CD4-positive, alpha-beta T cell (primary cell): ENCODE measurements at regions not wholly inside any gene's neighbourhood (a gene's known extent, or its start where the extent isn't known, plus 50 kb on each side); places are given as distances from the start of the nearest gene placed in this dataset.
A peak's percentile ranks its signal among the peaks of the same experiment; 100 is the strongest.

ENCODE experiments used
- ATAC-seq: fragments of 200-7000 bp; cut with Tn5 transposase; one replicate; pipeline ENCODE4 v1.10.0; 2022; ENCODE audit warnings: mild to moderate bottlenecking; ENCODE audit not compliant: poor library complexity
- CTCF ChIA-PET: fragments of 350-600 bp; sonication (Branson Sonifier 250); formaldehyde crosslinking; loops from one replicate; lab custom pipeline; 2021; ENCODE audit warnings: antibody characterized with exemption, inconsistent platforms; lab: Charles Lee
- POLR2A ChIA-PET: fragments of 350-600 bp; sonication (Branson Sonifier 250); formaldehyde crosslinking; loops from one replicate; lab custom pipeline; 2021; ENCODE audit warnings: antibody characterized with exemption, inconsistent platforms; lab: Charles Lee
- DNase-seq, 14 experiments: peaks; one replicate each; pipeline ENCODE4 v3.0.0-alpha.2; 2013 to 2020; ENCODE audit warnings: mixed read lengths in 2 of 14
- H3K27ac ChIP-seq, 2 donors: one replicate each; pipeline versions ENCODE4 v1.5.1 to v1.7.0; 2013; ENCODE audit warnings: low read length in 2 of 2, low read depth in 1 of 2, mild to moderate bottlenecking in 1 of 2
- H3K27me3 ChIP-seq, 2 experiments: 1 replicate in 1 of 2; 2 replicates in 1 of 2; pipeline versions ENCODE4 v1.6.1 to v1.7.0; 2013; ENCODE audit warnings: low read length in 2 of 2, control low read depth in 1 of 2, mild to moderate bottlenecking in 1 of 2, moderate library complexity in 1 of 2; ENCODE audit not compliant: insufficient read depth in 2 of 2, control insufficient read depth in 1 of 2
- H3K36me3 ChIP-seq: one replicate; pipeline ENCODE4 v1.6.1; 2013; ENCODE audit warnings: low read length, control low read depth; ENCODE audit not compliant: insufficient read depth
- H3K4me1 ChIP-seq: one replicate; pipeline ENCODE4 v1.6.1; 2013; ENCODE audit warnings: low read length, control low read depth; ENCODE audit not compliant: insufficient read depth
- H3K4me3 ChIP-seq: one replicate; pipeline ENCODE4 v1.5.1; 2013; ENCODE audit warnings: mild to moderate bottlenecking, low read length, moderate library complexity
- H3K9me3 ChIP-seq, 2 experiments: 1 replicate in 1 of 2; 2 replicates in 1 of 2; pipeline versions ENCODE4 v1.6.1 to v1.7.0; 2013; ENCODE audit warnings: low read length in 2 of 2, mild to moderate bottlenecking in 2 of 2, control low read depth in 1 of 2, moderate library complexity in 1 of 2; ENCODE audit not compliant: control insufficient read depth in 1 of 2, insufficient read depth in 1 of 2
- H3K27ac Mint-ChIP-seq: one replicate; pipeline ENCODE4 v1.8.0; 2020; ENCODE audit warnings: mixed read lengths
- H3K27me3 Mint-ChIP-seq: one replicate; pipeline ENCODE4 v1.8.0; 2021; ENCODE audit warnings: mixed read lengths
- H3K36me3 Mint-ChIP-seq: one replicate; pipeline ENCODE4 v1.8.0; 2021; ENCODE audit warnings: low read depth, mixed read lengths
- H3K4me1 Mint-ChIP-seq: one replicate; pipeline ENCODE4 v1.8.0; 2021; ENCODE audit warnings: low read depth, mixed read lengths
- H3K4me3 Mint-ChIP-seq: one replicate; pipeline ENCODE4 v1.8.0; 2020; ENCODE audit warnings: mild to moderate bottlenecking, mixed read lengths
- H3K9me3 Mint-ChIP-seq: one replicate; pipeline ENCODE4 v1.8.0; 2020; ENCODE audit warnings: mixed read lengths
- CTCF ChIP-seq: fragments of 200-600 bp; IDR thresholded peaks from one replicate; pipeline ENCODE4 v1.8.0; 2022; ENCODE audit warnings: antibody characterized with exemption, mild to moderate bottlenecking
- intact Hi-C, 2 experiments: fragments of 100-400 bp; cut with DNase I in 1 of 2; cut with micrococcal nuclease in 1 of 2; formaldehyde crosslinking; loops; one replicate each; pipeline versions ENCODE4 v1.15.1 to v1.9.0; 2023 to 2025; cut with DNase I, micrococcal nuclease

- POLR2A ChIA-PET, result no interaction called here
- Mint-ChIP-seq H3K9me3 (peaks cover 2% of the 10 kb centered on the region), H3K27ac (no peak overlapping the region)
Measured at GRCh38 chr13:44189085-44189484, 184.5 kb upstream of the SERP2 start.

GRCh38 chr13:44191103-44191502 is 182.5 kb upstream of the SERP2 start:
- Histone ChIP-seq H3K9me3 (no peaks in the 10 kb centered on the region), H3K4me1 (peaks cover 10% of the 10 kb centered on the region), H3K27me3 (no peaks in the 10 kb centered on the region), H3K36me3 (no peaks in the 10 kb centered on the region), H3K4me3 (no peak overlapping the region), H3K27ac (no peak overlapping the region)
- H3K36me3 Mint-ChIP-seq, result no peaks in the 10 kb centered on the region
- no peak overlapping the region for H3K4me3 Mint-ChIP-seq
- peak overlapping the region; percentile 79 for H3K27ac Mint-ChIP-seq
- no peaks in the 10 kb centered on the region for H3K27me3 Mint-ChIP-seq
- ChIA-PET POLR2A (interaction anchor here (1.6 to 1.7 kb wide), 2 partner anchors 244 to 247 kb away, joined by 5 to 6 read pairs; no protein-coding TSS in a partner anchor), CTCF (interaction anchor here (1.0 to 1.4 kb wide), 3 partner anchors 33 to 243 kb away, joined by 3 to 5 read pairs (median 3); no protein-coding TSS in a partner anchor)
- no peak for TF ChIP-seq CTCF
- intact Hi-C loops, result loop anchor here (1.0 to 5.0 kb wide), 6 partner anchors 46 to 284 kb away; no protein-coding TSS in a partner anchor
- ATAC-seq (no peak), DNase-seq (no peak)
- peaks cover 2% of the 10 kb centered on the region for H3K9me3 Mint-ChIP-seq
- H3K4me1 Mint-ChIP-seq, result peaks cover 27% of the 10 kb centered on the region

More at GRCh38 chr13:44189085-44189484, 184.5 kb upstream of the SERP2 start:
- intact Hi-C loops, result loop anchor here in 1 of 2 experiments (5.0 kb wide), 1 partner anchor 282 kb away; no protein-coding TSS in a partner anchor
- DNase-seq, result no peak
- Mint-ChIP-seq H3K36me3 (no peaks in the 10 kb centered on the region), H3K4me3 (no peak overlapping the region), H3K27me3 (no peaks in the 10 kb centered on the region), H3K4me1 (peaks cover 15% of the 10 kb centered on the region)
- no peak overlapping the region for H3K4me3 ChIP-seq
- no peak for ATAC-seq
- no peaks in the 10 kb centered on the region for H3K36me3 ChIP-seq
- no peak for TF ChIP-seq CTCF
- no peaks in the 10 kb centered on the region for H3K9me3 ChIP-seq
- CTCF ChIA-PET, result no interaction called here
- no peak overlapping the region for H3K27ac ChIP-seq
- H3K4me1 ChIP-seq, result peaks cover 5% of the 10 kb centered on the region
- H3K27me3 ChIP-seq, result no peaks in the 10 kb centered on the region

GRCh38 chr13:44191504-44192171 is 182.0 kb upstream of the SERP2 start:
- Histone ChIP-seq H3K27ac (peak overlapping the region in 1 of 2 donors; percentile 41), H3K9me3 (no peaks in the 10 kb centered on the region), H3K4me3 (peak overlapping the region; percentile 32), H3K27me3 (no peaks in the 10 kb centered on the region), H3K36me3 (no peaks in the 10 kb centered on the region), H3K4me1 (peaks cover 13% of the 10 kb centered on the region)
- peak; percentile 57 for TF ChIP-seq CTCF
- POLR2A ChIA-PET, result interaction anchor here (0.6 to 1.7 kb wide), 4 partner anchors 83 to 247 kb away, joined by 3 to 6 read pairs (median 6); no protein-coding TSS in a partner anchor
- intact Hi-C loops, result loop anchor here (1.0 to 5.0 kb wide), 6 partner anchors 47 to 284 kb away; no protein-coding TSS in a partner anchor
- CTCF ChIA-PET, result interaction anchor here (0.7 to 1.4 kb wide), 4 partner anchors 13 to 242 kb away, joined by 3 to 5 read pairs (median 4); no protein-coding TSS in a partner anchor
- peaks cover 2% of the 10 kb centered on the region for H3K9me3 Mint-ChIP-seq
- ATAC-seq, result peak; percentile 87
- H3K27me3 Mint-ChIP-seq, result no peaks in the 10 kb centered on the region
- peak overlapping the region; percentile 79 for H3K27ac Mint-ChIP-seq
- H3K4me3 Mint-ChIP-seq, result peak overlapping the region; percentile 35
- peaks cover 31% of the 10 kb centered on the region for H3K4me1 Mint-ChIP-seq
- DNase-seq, result peak in 13 of 14 experiments; percentile 3 to 80 (median 23)
- H3K36me3 Mint-ChIP-seq, result no peaks in the 10 kb centered on the region
